Fibroblast of pulmonary artery (primary cell): ENCODE measurements at regions not wholly inside any gene's neighbourhood (a gene's known extent, or its start where the extent isn't known, plus 50 kb on each side); places are given as distances from the start of the nearest gene placed in this dataset.

Source experiments
- DNase-seq: peaks from one replicate; pipeline ENCODE4 v3.0.0-alpha.2; 2010; ENCODE audit warnings: low read depth
- H3K4me3 ChIP-seq: replicated peaks from 2 replicates; pipeline ENCODE4 v1.5.1; 2011; ENCODE audit warnings: low read depth, mild to moderate bottlenecking, control low read depth, low read length, moderate library complexity
- CTCF ChIP-seq: IDR thresholded peaks from 2 replicates; pipeline ENCODE4 v1.5.1; 2011; ENCODE audit warnings: mild to moderate bottlenecking, control low read depth, low read length, inconsistent platforms; ENCODE audit errors: missing control alignments

- no peak for DNase-seq
- TF ChIP-seq CTCF: no peak
- H3K4me3 ChIP-seq: no peak overlapping the region
Observed at GRCh38 chr10:4264209-4264865, 479.3 kb upstream of the KLF6 start.

GRCh38 chr10:4263601-4263921 is 478.6 kb upstream of the KLF6 start:
- H3K4me3 ChIP-seq: no peak overlapping the region
- no peak for TF ChIP-seq CTCF
- DNase-seq: no peak

GRCh38 chr10:4262870-4263600 is 478.0 kb upstream of the KLF6 start:
- no peak for TF ChIP-seq CTCF
- H3K4me3 ChIP-seq: no peak overlapping the region
- no peak for DNase-seq

GRCh38 chr10:4262449-4262848 is 477.4 kb upstream of the KLF6 start:
- no peak overlapping the region for H3K4me3 ChIP-seq
- no peak for DNase-seq
- TF ChIP-seq CTCF: no peak

- TF ChIP-seq CTCF: no peak
- H3K4me3 ChIP-seq: no peak overlapping the region
- DNase-seq: peak; percentile 69
Observed at GRCh38 chr10:4260483-4261124, 475.6 kb upstream of the KLF6 start.

- DNase-seq: no peak
- no peak overlapping the region for H3K4me3 ChIP-seq
- TF ChIP-seq CTCF: no peak
Observed at GRCh38 chr10:4257939-4258465, 473.0 kb upstream of the KLF6 start.

GRCh38 chr10:4256971-4257370 is 472.0 kb upstream of the KLF6 start:
- H3K4me3 ChIP-seq: no peak overlapping the region
- no peak for DNase-seq
- no peak for TF ChIP-seq CTCF
